Activated CD4-positive, CD25-positive, alpha-beta regulatory T cell (primary cell): ENCODE measurements at regions not wholly inside any gene's neighbourhood (a gene's known extent, or its start where the extent isn't known, plus 50 kb on each side); places are given as distances from the start of the nearest gene placed in this dataset.

Experiments
- DNase-seq, 4 experiments: peaks; one replicate each; lab custom pipeline; 2025; lab: John Stamatoyannopoulos, UW

GRCh38 chr16:79370736-79371135 is 229.8 kb downstream of the MAF start:
- no peak for DNase-seq

DNA sequence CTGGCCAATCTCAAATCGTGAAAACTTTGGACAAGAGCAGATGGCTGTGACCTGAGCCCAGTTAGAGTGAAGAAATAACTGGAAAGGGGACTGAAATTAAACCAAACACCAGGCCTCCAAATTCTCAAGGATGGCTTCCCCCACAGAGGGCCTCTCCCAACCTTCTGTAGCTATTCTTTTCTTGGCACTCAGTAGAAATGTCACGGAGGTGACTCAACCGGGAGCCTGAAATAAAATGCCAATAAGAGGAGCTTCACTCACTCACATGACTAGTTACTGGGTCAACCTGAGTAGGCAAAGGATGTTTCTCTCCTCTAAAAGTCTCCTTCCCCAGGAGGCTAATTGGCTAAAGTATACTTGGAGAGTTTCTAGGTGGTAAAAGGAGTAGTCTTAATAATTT is 230.7 kb downstream of the MAF start:
- no peak for DNase-seq

DNA sequence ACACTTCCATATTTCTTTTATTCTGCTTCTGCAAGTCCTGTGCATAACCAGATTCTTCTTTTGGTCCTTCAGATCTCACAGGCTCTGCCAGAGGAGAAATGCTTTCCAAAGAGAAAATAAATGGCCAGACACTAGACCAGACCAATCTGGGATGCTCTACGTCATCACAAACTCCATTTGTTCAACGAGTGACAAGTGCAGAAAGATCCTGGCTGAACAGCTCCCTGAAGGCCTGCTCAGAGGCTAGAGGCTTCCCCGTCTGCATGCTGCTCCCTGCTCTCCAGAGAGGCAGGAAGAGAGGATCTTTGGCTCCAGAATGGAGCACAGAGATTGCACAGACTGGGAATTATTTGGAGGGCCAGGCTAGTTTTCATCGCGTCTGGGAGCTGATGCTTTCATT is 232.7 kb downstream of the MAF start:
- no peak for DNase-seq

DNA sequence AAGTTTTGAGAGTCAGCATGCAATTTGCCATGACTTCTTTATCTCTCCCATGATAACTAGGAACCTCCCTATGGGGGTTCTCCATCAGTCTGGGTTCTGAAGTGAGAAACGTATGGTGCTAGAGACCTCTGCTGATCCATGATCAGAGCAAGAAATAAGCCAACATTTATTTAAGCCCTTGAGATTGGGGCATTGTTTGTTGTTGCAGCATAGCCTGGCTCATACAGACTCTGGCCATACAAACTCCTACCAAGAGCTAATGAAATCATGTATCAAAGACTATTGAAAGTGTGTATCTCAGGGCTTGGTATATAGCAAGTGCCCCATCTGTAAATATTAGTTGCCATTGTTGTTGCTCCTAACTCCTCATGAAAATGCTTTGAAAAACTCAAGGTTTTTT is 233.9 kb downstream of the MAF start:
- DNase-seq, result no peak

DNA sequence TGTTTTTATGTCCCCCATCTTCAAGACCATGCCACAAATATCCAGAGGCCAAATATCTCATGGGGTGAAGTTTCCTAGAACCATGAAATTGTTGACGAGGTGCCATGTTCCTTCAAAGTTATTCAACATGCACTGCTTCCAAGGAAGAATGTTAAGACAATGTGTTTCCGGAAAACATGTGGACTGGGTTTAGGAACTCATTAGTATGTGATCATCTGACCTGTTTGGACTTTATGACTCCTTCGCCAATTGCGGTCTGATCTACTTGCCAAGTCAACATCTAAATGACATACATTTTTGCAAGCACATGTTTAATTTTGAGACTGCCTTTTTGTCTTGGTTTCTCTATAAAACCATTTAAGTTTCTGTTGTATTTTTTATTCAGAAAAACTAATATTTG is 234.8 kb downstream of the MAF start:
- no peak for DNase-seq

- no peak for DNase-seq
Observed at GRCh38 chr16:79363484-79363883, 237.1 kb downstream of the MAF start.

DNA sequence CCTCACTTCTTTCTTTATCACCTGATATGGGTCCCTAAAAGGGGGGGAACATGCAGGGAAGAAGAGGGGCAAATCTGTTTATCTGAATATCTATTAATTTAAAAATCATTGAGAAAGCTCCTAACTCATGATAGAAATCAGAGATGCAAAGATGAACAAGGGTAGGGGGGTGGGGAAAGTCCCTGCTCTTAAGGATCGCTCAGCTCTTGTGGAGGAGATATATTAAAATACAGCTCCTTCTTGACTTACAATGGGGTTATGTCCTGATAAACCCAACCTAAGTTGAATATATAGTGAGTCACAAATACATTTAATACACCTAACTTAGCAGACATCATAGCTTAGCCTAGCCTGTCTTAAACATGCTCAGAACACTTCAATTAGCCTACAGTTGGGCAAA is 237.5 kb downstream of the MAF start:
- DNase-seq, result no peak

GRCh38 chr16:79362300-79362970 is 238.1 kb downstream of the MAF start:
- no peak for DNase-seq

GRCh38 chr16:79361132-79361751 is 239.3 kb downstream of the MAF start:
- DNase-seq, result no peak

- DNase-seq, result no peak
Observed at GRCh38 chr16:79360267-79360666, 240.3 kb downstream of the MAF start.

- no peak for DNase-seq
Observed at GRCh38 chr16:79359082-79359481, 241.5 kb downstream of the MAF start.

- DNase-seq, result no peak
Observed at GRCh38 chr16:79358188-79358587, 242.3 kb downstream of the MAF start.

- DNase-seq, result no peak
Observed at GRCh38 chr16:79355600-79356358, 244.8 kb downstream of the MAF start.

DNA sequence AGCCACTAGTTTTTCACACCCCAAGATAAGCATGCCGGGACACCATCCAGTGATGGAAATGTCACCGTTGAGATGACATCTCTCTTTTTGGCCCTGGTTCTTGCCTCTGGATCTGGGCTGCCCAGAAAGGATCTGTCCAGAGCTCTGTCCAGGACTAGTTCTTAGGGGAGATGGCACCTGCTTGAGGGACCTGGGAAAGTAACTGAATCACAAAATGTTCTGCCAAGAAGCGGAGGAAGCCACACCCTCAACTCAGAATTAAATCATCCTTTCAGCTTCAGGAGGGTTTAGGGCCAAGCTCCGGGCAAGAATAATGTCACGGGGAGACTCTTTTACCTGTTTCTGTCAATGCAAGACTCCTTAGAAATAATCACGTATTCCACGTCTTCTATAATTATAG is 248.6 kb downstream of the MAF start:
- DNase-seq, result no peak

GRCh38 chr16:79349803-79350202 is 250.7 kb downstream of the MAF start:
- no peak for DNase-seq

- DNase-seq, result no peak
Observed at GRCh38 chr16:79348521-79349306, 251.8 kb downstream of the MAF start.

GRCh38 chr16:79347277-79347676 is 253.3 kb downstream of the MAF start:
- no peak for DNase-seq

DNA sequence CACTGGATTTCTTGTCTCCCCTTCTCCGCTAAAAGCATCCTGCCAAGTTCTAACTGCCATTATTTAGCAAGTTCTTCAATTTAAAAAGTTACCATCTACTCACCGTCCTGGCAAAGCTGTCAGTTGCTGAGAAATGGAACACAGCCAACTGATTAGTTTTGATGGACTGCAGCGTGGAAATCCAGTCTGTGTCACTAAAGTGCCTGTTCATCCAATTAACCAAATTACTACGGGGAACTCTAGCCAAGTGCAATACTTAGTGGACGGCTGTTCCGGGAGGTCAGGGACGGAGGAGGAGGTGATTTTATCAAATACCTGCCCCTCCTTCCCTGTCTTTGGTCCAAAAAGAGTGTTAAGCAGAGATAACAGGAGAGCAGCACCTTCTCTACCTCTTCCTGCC is 260.7 kb downstream of the MAF start:
- DNase-seq, result no peak

GRCh38 chr16:79337906-79338305 is 262.6 kb downstream of the MAF start:
- no peak for DNase-seq

- DNase-seq, result no peak
Observed at GRCh38 chr16:79336437-79337229, 263.9 kb downstream of the MAF start.

DNA sequence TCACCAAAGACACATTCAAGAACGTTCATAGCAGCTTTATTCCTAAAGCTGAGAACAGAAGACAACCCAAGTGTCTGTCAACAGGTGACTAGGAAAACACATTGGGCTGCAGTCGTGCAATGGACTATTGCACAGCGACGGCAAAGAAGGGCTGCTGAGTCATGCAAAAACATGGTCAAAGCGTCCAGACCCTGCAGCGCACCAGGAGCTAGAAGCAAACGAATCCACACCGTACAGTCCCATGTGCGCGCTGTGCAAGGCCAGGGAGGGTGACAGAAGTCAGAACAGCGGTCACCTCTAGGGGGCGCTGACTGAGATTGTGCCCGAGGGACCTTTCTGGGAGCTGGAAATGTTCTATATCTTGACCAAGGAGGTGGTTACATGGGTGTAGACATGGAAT is 266.4 kb downstream of the MAF start:
- peak in 1 of 4 experiments; percentile 5 for DNase-seq

- no peak for DNase-seq
Observed at GRCh38 chr16:79331066-79331465, 269.5 kb downstream of the MAF start.
